MM.1S (cell line): ENCODE measurements at regions not wholly inside any gene's neighbourhood (a gene's known extent, or its start where the extent isn't known, plus 50 kb on each side); places are given as distances from the start of the nearest gene placed in this dataset.

ENCODE experiments used
- DNase-seq: peaks from one replicate; pipeline ENCODE4 v3.0.0-alpha.2; 2015
- H2AFZ ChIP-seq: fragments of 300-600 bp; sonication (generic); 2 replicates; pipeline ENCODE4 v1.6.0; 2016; ENCODE audit warnings: antibody characterized with exemption, low read length
- H3F3A ChIP-seq: fragments of 300-600 bp; sonication (generic); 2 replicates; pipeline ENCODE4 v1.6.1; 2016; ENCODE audit warnings: mild to moderate bottlenecking, antibody characterized with exemption, low read length, moderate library complexity, mixed read lengths; ENCODE audit not compliant: insufficient read depth
- H3K27ac ChIP-seq: fragments of 300-600 bp; sonication (generic); 2 replicates; pipeline ENCODE4 v1.5.1; 2016; ENCODE audit warnings: mild to moderate bottlenecking, low read length
- H3K27me3 ChIP-seq: fragments of 300-600 bp; sonication (generic); replicated peaks from 2 replicates; pipeline ENCODE4 v1.6.0; 2016; ENCODE audit warnings: low read length; ENCODE audit not compliant: insufficient read depth
- H3K36me3 ChIP-seq: fragments of 300-600 bp; sonication (generic); replicated peaks from 2 replicates; pipeline ENCODE4 v1.6.1; 2016; ENCODE audit warnings: mild to moderate bottlenecking, low read length, mixed read lengths; ENCODE audit not compliant: insufficient read depth
- H3K4me1 ChIP-seq: fragments of 300-600 bp; sonication (generic); 2 replicates; pipeline ENCODE4 v1.6.1; 2016; ENCODE audit warnings: low read length, mixed read lengths
- H3K4me2 ChIP-seq: fragments of 300-600 bp; sonication (generic); 2 replicates; pipeline ENCODE4 v1.6.0; 2016; ENCODE audit warnings: low read depth, low read length
- H3K4me3 ChIP-seq: fragments of 300-600 bp; sonication (generic); 2 replicates; pipeline ENCODE4 v1.5.1; 2016; ENCODE audit warnings: low read length, mixed read lengths
- H3K79me2 ChIP-seq: fragments of 300-600 bp; sonication (generic); 2 replicates; pipeline ENCODE4 v1.6.1; 2016; ENCODE audit warnings: mixed run types, low read length, mixed read lengths
- H3K9ac ChIP-seq: fragments of 300-600 bp; sonication (generic); 2 replicates; pipeline ENCODE4 v1.6.1; 2016; ENCODE audit warnings: low read length, mixed read lengths
- H3K9me2 ChIP-seq: fragments of 300-600 bp; sonication (generic); replicated peaks from 2 replicates; pipeline ENCODE4 v1.6.1; 2016; ENCODE audit warnings: mild to moderate bottlenecking, low read length, mixed read lengths; ENCODE audit not compliant: insufficient read depth
- H3K9me3 ChIP-seq: fragments of 300-600 bp; sonication (generic); replicated peaks from 2 replicates; pipeline ENCODE4 v1.6.1; 2016; ENCODE audit warnings: mild to moderate bottlenecking, low read length, mixed read lengths; ENCODE audit not compliant: insufficient read depth
- H4K20me1 ChIP-seq: fragments of 300-600 bp; sonication (generic); 2 replicates; pipeline ENCODE4 v1.6.1; 2016; ENCODE audit warnings: mild to moderate bottlenecking, low read length, moderate library complexity, mixed read lengths; ENCODE audit not compliant: insufficient read depth
- CTCF ChIP-seq: fragments of 300-600 bp; sonication (generic); IDR thresholded peaks from 2 replicates; pipeline ENCODE4 v1.5.1; 2016; ENCODE audit warnings: antibody characterized with exemption, low read length, mixed read lengths
- EZH2 ChIP-seq: fragments of 300-600 bp; sonication (generic); optimal IDR thresholded peaks from 2 replicates; pipeline ENCODE3; 2017; ENCODE audit warnings: low read depth, mild to moderate bottlenecking, antibody characterized with exemption, low read length, mixed read lengths
- EZH2phosphoT487 ChIP-seq: fragments of 300-600 bp; sonication (generic); IDR thresholded peaks from 2 replicates; pipeline ENCODE4 v1.6.1; 2018; ENCODE audit warnings: antibody characterized with exemption, low read length

DNA sequence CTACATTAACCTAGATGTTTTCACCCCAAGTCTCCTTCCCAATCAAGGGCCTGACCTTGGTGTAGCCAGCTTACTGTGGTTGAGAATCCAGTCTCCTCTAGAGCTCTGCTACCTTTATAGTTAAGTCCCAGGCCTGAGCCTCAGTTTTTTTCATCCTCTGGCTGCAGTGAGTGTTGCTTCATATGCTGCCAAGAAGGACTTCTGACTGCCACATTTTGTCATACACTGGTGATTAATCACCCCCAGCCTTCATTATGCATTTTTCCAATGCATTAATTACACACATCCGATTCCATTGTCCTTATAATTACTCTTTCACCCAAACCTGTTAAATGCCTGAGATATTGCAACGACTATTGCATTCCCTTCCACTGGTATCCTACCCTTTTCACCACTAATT, 66.3 kb upstream of the FGGY start:
- no peaks in the 10 kb centered on the region for H3K79me2 ChIP-seq
- H3K9me3 ChIP-seq = no peaks in the 10 kb centered on the region
- TF ChIP-seq EZH2 = no peak
- TF ChIP-seq CTCF = no peak
- TF ChIP-seq EZH2phosphoT487 = no peak
- H3K4me3 ChIP-seq = no peak overlapping the region
- H3K4me2 ChIP-seq = no peak overlapping the region
- H3K27ac ChIP-seq = no peak overlapping the region
- H3F3A ChIP-seq = no peaks in the 10 kb centered on the region
- H3K9me2 ChIP-seq = no peaks in the 10 kb centered on the region
- no peaks in the 10 kb centered on the region for H3K36me3 ChIP-seq
- no peak overlapping the region for H3K9ac ChIP-seq
- H2AFZ ChIP-seq = no peak overlapping the region
- no peaks in the 10 kb centered on the region for H3K4me1 ChIP-seq
- H4K20me1 ChIP-seq = no peaks in the 10 kb centered on the region
- DNase-seq = no peak
- H3K27me3 ChIP-seq = no peaks in the 10 kb centered on the region

- H3K27ac ChIP-seq = no peak overlapping the region
- H3K9ac ChIP-seq = no peak overlapping the region
- no peak for DNase-seq
- H3K36me3 ChIP-seq = no peaks in the 10 kb centered on the region
- H3F3A ChIP-seq = no peaks in the 10 kb centered on the region
- H3K4me2 ChIP-seq = no peak overlapping the region
- H4K20me1 ChIP-seq = no peaks in the 10 kb centered on the region
- H3K4me3 ChIP-seq = no peak overlapping the region
- TF ChIP-seq EZH2 (no peak), CTCF (no peak), EZH2phosphoT487 (no peak)
- H3K27me3 ChIP-seq = no peaks in the 10 kb centered on the region
- H3K9me3 ChIP-seq = no peaks in the 10 kb centered on the region
- H2AFZ ChIP-seq = no peak overlapping the region
- H3K79me2 ChIP-seq = no peaks in the 10 kb centered on the region
- H3K9me2 ChIP-seq = no peaks in the 10 kb centered on the region
- H3K4me1 ChIP-seq = no peaks in the 10 kb centered on the region
Observed at GRCh38 chr1:59232216-59232615, 64.7 kb upstream of the FGGY start.

GRCh38 chr1:59233444-59233843, 63.5 kb upstream of the FGGY start:
- Histone ChIP-seq H3K9me2 (no peaks in the 10 kb centered on the region), H3K9me3 (no peaks in the 10 kb centered on the region), H3K4me2 (no peak overlapping the region), H3F3A (no peaks in the 10 kb centered on the region), H3K36me3 (no peaks in the 10 kb centered on the region), H2AFZ (no peak overlapping the region), H3K79me2 (no peaks in the 10 kb centered on the region), H3K9ac (no peak overlapping the region), H3K27me3 (no peaks in the 10 kb centered on the region), H3K27ac (no peak overlapping the region), H3K4me3 (no peak overlapping the region), H4K20me1 (no peaks in the 10 kb centered on the region), H3K4me1 (peaks cover 7% of the 10 kb centered on the region)
- no peak for DNase-seq
- no peak for TF ChIP-seq EZH2phosphoT487
- TF ChIP-seq CTCF = no peak
- TF ChIP-seq EZH2 = no peak
